ENCODE measurements at regions not wholly inside any gene's neighbourhood (a gene's known extent, or its start where the extent isn't known, plus 50 kb on each side); places are given as distances from the start of the nearest gene placed in this dataset.

GRCh38 chr13:64283926-64284325 is 2868.3 kb upstream of the PCDH20 start:
- H3K27ac ChIP-seq = no peak overlapping the region
- no peak overlapping the region for H3K4me3 ChIP-seq
- TF ChIP-seq CTCF (IDR thresholded peaks at IDR 0.05) = no peak
- no peaks in the 10 kb centered on the region for H3K27me3 ChIP-seq (replicated peaks; ENCODE audit: insufficient read depth)
- ATAC-seq (ENCODE audit: insufficient number of reproducible peaks, low FRiP score, low read depth) (no peak), DNase-seq (ENCODE audit: low spot score) (no peak)
- H3K9me3 ChIP-seq = no peaks in the 10 kb centered on the region
- H3K36me3 ChIP-seq = no peaks in the 10 kb centered on the region
- no peaks in the 10 kb centered on the region for H3K4me1 ChIP-seq (ENCODE audit: control insufficient read depth in 1 of 2, low read depth in 2 of 2)

GRCh38 chr13:64278493-64278892 is 2862.8 kb upstream of the PCDH20 start:
- no peaks in the 10 kb centered on the region for H3K9me3 ChIP-seq
- TF ChIP-seq CTCF (IDR thresholded peaks at IDR 0.05) = no peak

GRCh38 chr13:64277097-64277496 is 2861.4 kb upstream of the PCDH20 start:
- DNase-seq (ENCODE audit: low spot score) (no peak), ATAC-seq (ENCODE audit: insufficient number of reproducible peaks, low FRiP score, low read depth) (no peak)
- TF ChIP-seq CTCF (IDR thresholded peaks at IDR 0.05) = no peak
- Histone ChIP-seq H3K36me3 (no peaks in the 10 kb centered on the region), H3K27ac (no peak overlapping the region), H3K9me3 (no peaks in the 10 kb centered on the region), H3K27me3 (replicated peaks; ENCODE audit: insufficient read depth) (no peaks in the 10 kb centered on the region), H3K4me1 (ENCODE audit: control insufficient read depth in 1 of 2, low read depth in 2 of 2) (no peaks in the 10 kb centered on the region), H3K4me3 (no peak overlapping the region)

More at GRCh38 chr13:64278493-64278892, 2862.8 kb upstream of the PCDH20 start:
- no peak for ATAC-seq (ENCODE audit: insufficient number of reproducible peaks, low FRiP score, low read depth)
- Histone ChIP-seq H3K27ac (no peak overlapping the region), H3K27me3 (replicated peaks; ENCODE audit: insufficient read depth) (no peaks in the 10 kb centered on the region), H3K4me3 (no peak overlapping the region), H3K36me3 (no peaks in the 10 kb centered on the region), H3K4me1 (ENCODE audit: control insufficient read depth in 1 of 2, low read depth in 2 of 2) (no peaks in the 10 kb centered on the region)
- DNase-seq (ENCODE audit: low spot score) = no peak

- Histone ChIP-seq H3K36me3 (no peaks in the 10 kb centered on the region), H3K27ac (no peak overlapping the region), H3K4me1 (ENCODE audit: control insufficient read depth in 1 of 2, low read depth in 2 of 2) (no peaks in the 10 kb centered on the region), H3K27me3 (replicated peaks; ENCODE audit: insufficient read depth) (no peaks in the 10 kb centered on the region), H3K9me3 (no peaks in the 10 kb centered on the region), H3K4me3 (no peak overlapping the region)
- ATAC-seq (ENCODE audit: insufficient number of reproducible peaks, low FRiP score, low read depth) = no peak
- DNase-seq (ENCODE audit: low spot score) = no peak
- no peak for TF ChIP-seq CTCF (IDR thresholded peaks at IDR 0.05)
Observed at GRCh38 chr13:64276232-64276631, 2860.6 kb upstream of the PCDH20 start.

GRCh38 chr13:64274481-64275217 is 2859.0 kb upstream of the PCDH20 start:
- Histone ChIP-seq H3K27me3 (replicated peaks; ENCODE audit: insufficient read depth) (no peaks in the 10 kb centered on the region), H3K36me3 (no peaks in the 10 kb centered on the region), H3K9me3 (no peaks in the 10 kb centered on the region), H3K4me3 (no peak overlapping the region), H3K27ac (no peak overlapping the region), H3K4me1 (ENCODE audit: control insufficient read depth in 1 of 2, low read depth in 2 of 2) (no peaks in the 10 kb centered on the region)
- TF ChIP-seq CTCF (IDR thresholded peaks at IDR 0.05) = no peak
- no peak for ATAC-seq (ENCODE audit: insufficient number of reproducible peaks, low FRiP score, low read depth)
- DNase-seq (ENCODE audit: low spot score) = no peak
